HCT116 (cell line): ENCODE measurements at regions not wholly inside any gene's neighbourhood (a gene's known extent, or its start where the extent isn't known, plus 50 kb on each side); places are given as distances from the start of the nearest gene placed in this dataset.

ENCODE experiments used
- ATAC-seq: fragments of 200-7000 bp; cut with Tn5 transposase; 2 replicates; pipeline ENCODE4 v1.9.1; 2020; ENCODE audit warnings: mild to moderate bottlenecking, moderate library complexity
- BruUV-seq: library from RNA; stranded (reverse); fragments of 400-500 nt; replicated peaks from 2 replicates; lab custom pipeline; 2021; lab: Mats Ljungman, UMichigan
- CTCF ChIA-PET: fragments of 300-600 bp; sonication (Branson Sonifier 250); formaldehyde crosslinking; loops from one replicate; lab custom pipeline; 2021; ENCODE audit warnings: antibody characterized with exemption; lab: Charles Lee
- POLR2A ChIA-PET: fragments of 300-600, 350-600 bp; sonication (Branson Sonifier 250); formaldehyde crosslinking; loops from one replicate; lab custom pipeline; 2021; ENCODE audit warnings: antibody characterized with exemption; lab: Charles Lee
- RAD21 ChIA-PET, 2 experiments: fragments of 300-600 bp; sonication (Branson Sonifier 250); formaldehyde crosslinking; loops; one replicate each; lab custom pipeline; 2023; ENCODE audit warnings: low total read pairs in 2 of 2; ENCODE audit not compliant: uncharacterized antibody in 2 of 2, unreplicated experiment in 2 of 2, low non-redundant PET in 1 of 2; lab: Charles Lee
- DNase-seq: peaks from one replicate; pipeline ENCODE4 v3.0.0-alpha.2; 2010; ENCODE audit warnings: low read depth, low spot score
- H2AFZ ChIP-seq: fragments of 200-600 bp; shearing (Covaris generic), sonication (generic); 2 replicates; pipeline ENCODE4 v1.6.1; 2017; ENCODE audit warnings: low read depth, mixed run types, mixed read lengths, antibody characterized with exemption, low read length; ENCODE audit not compliant: poor library complexity, severe bottlenecking
- H3K27ac ChIP-seq: 2 replicates; pipeline ENCODE4 v1.5.1; 2012; ENCODE audit warnings: low read depth, low read length
- H3K27me3 ChIP-seq: fragments of 200-600 bp; sonication (generic); 2 replicates; pipeline ENCODE4 v1.6.1; 2016; ENCODE audit warnings: mixed run types, low read length, mixed read lengths; ENCODE audit not compliant: insufficient read depth
- H3K36me3 ChIP-seq, 2 experiments: fragments of 200-500 bp in 1 of 2; fragments of 200-600 bp in 1 of 2; sonication (Bioruptor generic) in 1 of 2; sonication (generic) in 1 of 2; 2 replicates each; pipeline versions ENCODE4 v1.5.1 to v1.6.1; 2014 to 2016; ENCODE audit warnings: low read length in 2 of 2, inconsistent platforms in 1 of 2, mixed read lengths in 1 of 2, mixed run types in 1 of 2; ENCODE audit not compliant: insufficient read depth in 2 of 2, control insufficient read depth in 1 of 2
- H3K4me1 ChIP-seq, 2 experiments: fragments of 200-600 bp in 1 of 2; sonication (generic) in 1 of 2; 2 replicates each; pipeline versions ENCODE4 v1.5.1 to v1.6.1; 2012 to 2017; ENCODE audit warnings: low read length in 2 of 2, inconsistent platforms in 1 of 2, mild to moderate bottlenecking in 1 of 2, mixed read lengths in 1 of 2, mixed run types in 1 of 2, moderate library complexity in 1 of 2; ENCODE audit not compliant: insufficient read depth in 2 of 2, control insufficient read depth in 1 of 2
- H3K4me2 ChIP-seq: fragments of 200-600 bp; sonication (generic); 2 replicates; pipeline ENCODE4 v1.6.1; 2017; ENCODE audit warnings: mixed run types, low read length, mixed read lengths
- H3K4me3 ChIP-seq, 2 experiments: fragments of 200-600 bp in 1 of 2; sonication (generic) in 1 of 2; replicated peaks in 1 of 2; 2 replicates each; pipeline ENCODE4 v1.5.1; 2011 to 2016; ENCODE audit warnings: low read length in 2 of 2, control low read depth in 1 of 2, low read depth in 1 of 2, mild to moderate bottlenecking in 1 of 2, mixed read lengths in 1 of 2, mixed run types in 1 of 2
- H3K79me2 ChIP-seq: fragments of 200-600 bp; sonication (generic); 2 replicates; pipeline ENCODE4 v1.6.1; 2017; ENCODE audit warnings: mild to moderate bottlenecking, mixed run types, low read length, moderate library complexity, mixed read lengths; ENCODE audit not compliant: insufficient read depth
- H3K9ac ChIP-seq: fragments of 200-600 bp; sonication (generic); 2 replicates; pipeline ENCODE4 v1.6.1; 2016; ENCODE audit warnings: low read length, mixed read lengths
- H3K9me2 ChIP-seq: fragments of 200-600 bp; sonication (generic), shearing (Covaris generic); 2 replicates; pipeline ENCODE4 v1.6.1; 2017; ENCODE audit warnings: mixed run types, mild to moderate bottlenecking, moderate library complexity; ENCODE audit not compliant: insufficient read depth
- H3K9me3 ChIP-seq, 2 experiments: fragments of 200-500 bp in 1 of 2; fragments of 200-600 bp in 1 of 2; sonication (Bioruptor generic) in 1 of 2; sonication (generic) in 1 of 2; 2 replicates each; pipeline ENCODE4 v1.6.1; 2014 to 2017; ENCODE audit warnings: low read length in 2 of 2, mixed read lengths in 2 of 2, inconsistent platforms in 1 of 2, low read depth in 1 of 2, mild to moderate bottlenecking in 1 of 2, mixed run types in 1 of 2, moderate library complexity in 1 of 2; ENCODE audit not compliant: control insufficient read depth in 1 of 2, insufficient read depth in 1 of 2
- H4K20me1 ChIP-seq: fragments of 200-600 bp; sonication (generic), shearing (Covaris generic); 2 replicates; pipeline ENCODE4 v1.6.1; 2017; ENCODE audit warnings: mixed run types, mild to moderate bottlenecking, moderate library complexity; ENCODE audit not compliant: insufficient read depth
- CTCF ChIP-seq, 3 experiments: fragments of 200-600 bp in 1 of 3; sonication (generic) in 1 of 3; IDR thresholded peaks in 2 of 3; conservative IDR thresholded peaks in 1 of 3; 2 replicates each; pipeline ENCODE4 v1.5.1; 2012 to 2017; ENCODE audit warnings: low read depth in 2 of 3, low read length in 2 of 3, antibody characterized with exemption in 1 of 3, borderline replicate concordance in 1 of 3, control low read depth in 1 of 3, mild to moderate bottlenecking in 1 of 3, mixed read lengths in 1 of 3, mixed run types in 1 of 3, moderate library complexity in 1 of 3; ENCODE audit not compliant: insufficient read depth in 1 of 3
- EZH2 ChIP-seq: fragments of 200-600 bp; sonication (generic); IDR thresholded peaks from 2 replicates; pipeline ENCODE4 v1.6.1; 2017; ENCODE audit warnings: antibody characterized with exemption, mixed run types
- FOSL1 ChIP-seq: IDR thresholded peaks from 2 replicates; pipeline ENCODE4 v1.6.1; 2012; ENCODE audit warnings: low read depth
- JUND ChIP-seq: IDR thresholded peaks from 2 replicates; pipeline ENCODE4 v1.6.1; 2012
- POLR2A ChIP-seq: IDR thresholded peaks from 2 replicates; pipeline ENCODE4 v1.7.0; 2011; ENCODE audit warnings: borderline replicate concordance; ENCODE audit not compliant: insufficient read depth, insufficient read length; ENCODE audit errors: extremely low read depth
- POLR2AphosphoS5 ChIP-seq: IDR thresholded peaks from 2 replicates; pipeline ENCODE4 v1.6.1; 2011; ENCODE audit warnings: mild to moderate bottlenecking, low read depth, low read length, moderate library complexity
- RAD21 ChIP-seq: IDR thresholded peaks from 2 replicates; pipeline ENCODE4 v1.6.1; 2012; ENCODE audit warnings: low read depth, mild to moderate bottlenecking
- SIN3A ChIP-seq: IDR thresholded peaks from 2 replicates; pipeline ENCODE4 v1.6.1; 2012; ENCODE audit warnings: low read depth
- SRF ChIP-seq: IDR thresholded peaks from 2 replicates; pipeline ENCODE4 v1.6.1; 2012; ENCODE audit warnings: low read depth
- ZFX ChIP-seq: fragments of 450-650 bp; IDR thresholded peaks from 2 replicates; pipeline ENCODE4 v1.6.1; 2017
- intact Hi-C: fragments of 100-400 bp; cut with micrococcal nuclease; formaldehyde crosslinking; loops from 2 replicates; pipeline ENCODE4 v1.10.0; 2022
- TF ChIP-seq, protein P1 (sequence below): IDR thresholded peaks from 2 replicates; pipeline ENCODE4 v1.6.1; 2011; ENCODE audit warnings: mild to moderate bottlenecking, low read length, moderate library complexity; ENCODE audit not compliant: insufficient replicate concordance; ENCODE audit errors: extremely low read depth

DNA sequence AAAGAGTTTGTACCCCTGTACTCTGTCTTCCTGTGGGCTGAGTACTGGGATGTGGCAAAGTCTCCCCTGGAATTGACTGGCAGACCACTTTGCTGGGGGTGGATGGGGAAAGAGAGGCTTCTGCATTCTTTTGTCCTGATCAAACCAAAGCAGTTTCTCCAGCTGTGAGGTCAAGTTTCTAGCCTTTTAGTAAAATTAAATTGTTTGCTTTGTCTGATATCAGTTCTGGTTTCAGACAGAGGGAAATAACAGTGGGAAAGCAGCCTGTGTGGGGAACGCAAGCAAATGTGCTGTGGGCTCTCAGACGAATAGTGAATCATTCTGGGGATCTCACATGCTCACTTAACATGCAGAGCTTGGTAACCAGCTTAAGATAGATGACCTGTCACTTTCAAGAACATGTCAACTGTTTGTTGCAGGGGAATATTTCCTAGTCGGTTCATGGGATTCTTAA lies 151.6 kb downstream of the FAT3 start (continued):
- no peak for TF ChIP-seq CTCF (IDR thresholded peaks at IDR 0.05 in 2 of 3, conservative IDR thresholded peaks at IDR 0.05 in 1 of 3; ENCODE audit: borderline replicate concordance in 1 of 3, insufficient read depth in 1 of 3, low read depth in 2 of 3, low read length in 2 of 3)
- TF ChIP-seq ZFX, result no peak

- no TSS peak for BruUV-seq
- POLR2A ChIA-PET, result no interaction called here
- H3K4me1 ChIP-seq, result no peaks in the 10 kb centered on the region
- no peak for TF ChIP-seq POLR2A
- TF ChIP-seq RAD21, result no peak
- TF ChIP-seq JUND, result no peak
- TF ChIP-seq, protein P1, sequence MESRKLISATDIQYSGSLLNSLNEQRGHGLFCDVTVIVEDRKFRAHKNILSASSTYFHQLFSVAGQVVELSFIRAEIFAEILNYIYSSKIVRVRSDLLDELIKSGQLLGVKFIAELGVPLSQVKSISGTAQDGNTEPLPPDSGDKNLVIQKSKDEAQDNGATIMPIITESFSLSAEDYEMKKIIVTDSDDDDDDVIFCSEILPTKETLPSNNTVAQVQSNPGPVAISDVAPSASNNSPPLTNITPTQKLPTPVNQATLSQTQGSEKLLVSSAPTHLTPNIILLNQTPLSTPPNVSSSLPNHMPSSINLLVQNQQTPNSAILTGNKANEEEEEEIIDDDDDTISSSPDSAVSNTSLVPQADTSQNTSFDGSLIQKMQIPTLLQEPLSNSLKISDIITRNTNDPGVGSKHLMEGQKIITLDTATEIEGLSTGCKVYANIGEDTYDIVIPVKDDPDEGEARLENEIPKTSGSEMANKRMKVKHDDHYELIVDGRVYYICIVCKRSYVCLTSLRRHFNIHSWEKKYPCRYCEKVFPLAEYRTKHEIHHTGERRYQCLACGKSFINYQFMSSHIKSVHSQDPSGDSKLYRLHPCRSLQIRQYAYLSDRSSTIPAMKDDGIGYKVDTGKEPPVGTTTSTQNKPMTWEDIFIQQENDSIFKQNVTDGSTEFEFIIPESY, result no peak
- TF ChIP-seq POLR2AphosphoS5, result no peak
- TF ChIP-seq SIN3A, result no peak
- no peak for TF ChIP-seq SRF
- TF ChIP-seq EZH2, result no peak
- TF ChIP-seq CTCF (IDR thresholded peaks at IDR 0.05 in 2 of 3, conservative IDR thresholded peaks at IDR 0.05 in 1 of 3; ENCODE audit: borderline replicate concordance in 1 of 3, insufficient read depth in 1 of 3, low read depth in 2 of 3, low read length in 2 of 3), result no peak
- no peak for TF ChIP-seq FOSL1
- no peak overlapping the region for H2AFZ ChIP-seq
- no peak for DNase-seq
- no peak overlapping the region for H3K4me3 ChIP-seq
- peaks cover 8 to 10% of the 10 kb centered on the region in 2 experiments; a peak in 2 of 4 replicates for H3K9me3 ChIP-seq
- H3K27me3 ChIP-seq, result no peaks in the 10 kb centered on the region
- H3K9ac ChIP-seq, result no peak overlapping the region
- no peak overlapping the region for H3K4me2 ChIP-seq
- H3K79me2 ChIP-seq, result no peaks in the 10 kb centered on the region
- H3K9me2 ChIP-seq, result no peaks in the 10 kb centered on the region
- RAD21 ChIA-PET, result no interaction called here
- intact Hi-C loops, result no loop called here
- no peak overlapping the region for H3K27ac ChIP-seq
- H4K20me1 ChIP-seq, result no peaks in the 10 kb centered on the region
- no peaks in the 10 kb centered on the region for H3K36me3 ChIP-seq
- no peak for ATAC-seq
- CTCF ChIA-PET, result no interaction called here
Measured at GRCh38 chr11:92376680-92377079, 152.1 kb downstream of the FAT3 start.
